Lower lobe of right lung (tissue), 2 donors: ENCODE measurements at regions not wholly inside any gene's neighbourhood (a gene's known extent, or its start where the extent isn't known, plus 50 kb on each side); places are given as distances from the start of the nearest gene placed in this dataset.

ENCODE experiments used
- ATAC-seq, 2 donors: fragments of 200-7000 bp; cut with Tn5 transposase; one replicate each; pipeline ENCODE4 v1.9.1; 2020 to 2022; ENCODE audit warnings: mild to moderate bottlenecking in 2 of 2, moderate library complexity in 2 of 2
- DNase-seq: peaks from one replicate; pipeline ENCODE4 v3.0.0-alpha.2; 2020
- H3K27ac ChIP-seq: fragments of 200-600 bp; one replicate; pipeline ENCODE4 v1.8.0; 2022
- H3K27me3 ChIP-seq: fragments of 200-600 bp; one replicate; pipeline ENCODE4 v1.8.0; 2022; ENCODE audit warnings: low read depth
- H3K36me3 ChIP-seq: fragments of 200-600 bp; one replicate; pipeline ENCODE4 v1.8.0; 2022; ENCODE audit warnings: mild to moderate bottlenecking
- H3K4me1 ChIP-seq: fragments of 200-600 bp; one replicate; pipeline ENCODE4 v1.8.0; 2022
- H3K4me3 ChIP-seq: fragments of 200-600 bp; one replicate; pipeline ENCODE4 v1.8.0; 2022; ENCODE audit warnings: mild to moderate bottlenecking
- H3K9me3 ChIP-seq: fragments of 200-600 bp; one replicate; pipeline ENCODE4 v1.8.0; 2022
- CTCF ChIP-seq: fragments of 200-600 bp; IDR thresholded peaks from one replicate; pipeline ENCODE4 v1.8.0; 2022; ENCODE audit warnings: antibody characterized with exemption, mild to moderate bottlenecking
- intact Hi-C: fragments of 100-400 bp; cut with DNase I; formaldehyde crosslinking; loops from one replicate; pipeline ENCODE4 v1.11.0; 2022
- donor health status: DM: no; HTN: yes; CAD: no; lungs with severe emphysema.

GRCh38 chr2:187002242-187002641 lies 153.3 kb upstream of the ZSWIM2 start:
- no peak overlapping the region for H3K4me3 ChIP-seq
- no peaks in the 10 kb centered on the region for H3K36me3 ChIP-seq
- no peak for TF ChIP-seq CTCF
- DNase-seq (no peak), ATAC-seq (no peak)
- no peaks in the 10 kb centered on the region for H3K4me1 ChIP-seq
- no peak overlapping the region for H3K27ac ChIP-seq
- no peaks in the 10 kb centered on the region for H3K9me3 ChIP-seq
- no peaks in the 10 kb centered on the region for H3K27me3 ChIP-seq
- intact Hi-C loops: no loop called here

- intact Hi-C loops: no loop called here
- TF ChIP-seq CTCF: no peak
Observed at GRCh38 chr2:187001248-187001647, 152.3 kb upstream of the ZSWIM2 start.

GRCh38 chr2:186995092-186995491 lies 146.1 kb upstream of the ZSWIM2 start:
- Histone ChIP-seq H3K4me3 (no peak overlapping the region), H3K9me3 (peaks cover under 1% of the 10 kb centered on the region), H3K27ac (no peak overlapping the region), H3K4me1 (no peaks in the 10 kb centered on the region), H3K36me3 (no peaks in the 10 kb centered on the region), H3K27me3 (no peaks in the 10 kb centered on the region)
- DNase-seq: no peak
- no peak for TF ChIP-seq CTCF
- intact Hi-C loops: loop anchor here (10.0 kb wide), 1 partner anchor 280 kb away; no protein-coding TSS in a partner anchor
- no peak for ATAC-seq

More at GRCh38 chr2:187001248-187001647, 152.3 kb upstream of the ZSWIM2 start:
- Histone ChIP-seq H3K36me3 (no peaks in the 10 kb centered on the region), H3K9me3 (no peaks in the 10 kb centered on the region), H3K27ac (no peak overlapping the region), H3K27me3 (no peaks in the 10 kb centered on the region), H3K4me3 (no peak overlapping the region), H3K4me1 (no peaks in the 10 kb centered on the region)
- ATAC-seq (no peak), DNase-seq (no peak)

GRCh38 chr2:186992597-186992996 lies 143.6 kb upstream of the ZSWIM2 start:
- Histone ChIP-seq H3K27me3 (no peaks in the 10 kb centered on the region), H3K27ac (no peak overlapping the region), H3K36me3 (no peaks in the 10 kb centered on the region), H3K4me1 (no peaks in the 10 kb centered on the region), H3K9me3 (peaks cover 9% of the 10 kb centered on the region), H3K4me3 (no peak overlapping the region)
- intact Hi-C loops: loop anchor here (10.0 kb wide), 1 partner anchor 282 kb away; no protein-coding TSS in a partner anchor
- no peak for ATAC-seq
- DNase-seq: no peak
- TF ChIP-seq CTCF: no peak

GRCh38 chr2:186991766-186992417 lies 142.9 kb upstream of the ZSWIM2 start:
- no peak overlapping the region for H3K27ac ChIP-seq
- peaks cover 9% of the 10 kb centered on the region for H3K9me3 ChIP-seq
- peak; percentile 20 for TF ChIP-seq CTCF
- no peaks in the 10 kb centered on the region for H3K36me3 ChIP-seq
- no peaks in the 10 kb centered on the region for H3K4me1 ChIP-seq
- ATAC-seq (no peak), DNase-seq (no peak)
- H3K4me3 ChIP-seq: no peak overlapping the region
- H3K27me3 ChIP-seq: no peaks in the 10 kb centered on the region
- intact Hi-C loops: loop anchor here (10.0 kb wide), 1 partner anchor 283 kb away; no protein-coding TSS in a partner anchor
